ENCODE measurements at regions not wholly inside any gene's neighbourhood (a gene's known extent, or its start where the extent isn't known, plus 50 kb on each side); places are given as distances from the start of the nearest gene placed in this dataset.

- TF ChIP-seq SIN3A (IDR thresholded peaks at IDR 0.05; ENCODE audit: borderline replicate concordance, insufficient read depth, low read length) (no peak), POLR2AphosphoS5 (IDR thresholded peaks at IDR 0.05; ENCODE audit: low read depth, low read length) (no peak), REST (IDR thresholded peaks at IDR 0.05; ENCODE audit: insufficient read depth in 1 of 2, low read depth in 2 of 2, low read length in 2 of 2) (no peak), TAF1 (IDR thresholded peaks at IDR 0.05; ENCODE audit: borderline replicate concordance, insufficient read depth, low read length) (no peak)
Observed at GRCh38 chr5:145236983-145237382, 598.2 kb downstream of the PRELID2 start.
